ENCODE measurements at regions not wholly inside any gene's neighbourhood (a gene's known extent, or its start where the extent isn't known, plus 50 kb on each side); places are given as distances from the start of the nearest gene placed in this dataset.

DNA sequence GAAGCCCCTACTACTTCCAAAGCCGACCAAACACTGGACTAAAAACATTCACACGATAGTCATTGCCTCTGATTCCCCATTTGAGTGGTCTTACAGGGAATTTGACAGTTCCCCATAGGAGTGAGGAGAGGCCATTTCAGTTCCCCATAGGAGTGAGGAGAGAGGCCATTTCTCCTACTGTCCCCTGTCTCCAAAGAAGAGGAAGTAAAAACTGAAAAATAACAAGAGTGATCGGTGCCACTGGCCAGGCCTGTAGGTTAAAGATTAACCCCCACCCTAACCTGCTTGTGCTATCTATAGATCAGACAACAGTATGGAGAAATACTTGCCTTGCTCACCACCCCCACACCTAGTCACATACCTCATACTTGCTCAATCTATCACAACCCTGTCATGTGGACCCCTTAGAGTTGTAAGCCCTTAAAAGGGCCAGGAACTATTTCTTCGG is 204.0 kb upstream of the MOCS1 start:
- no peak for TF ChIP-seq MIER2 (CRISPR knock-in tag; IDR thresholded peaks at IDR 0.05)
- TF ChIP-seq ZNF670 (CRISPR knock-in tag; IDR thresholded peaks at IDR 0.05; ENCODE audit: borderline replicate concordance): no peak
- no peak for TF ChIP-seq TOE1 (CRISPR knock-in tag; IDR thresholded peaks at IDR 0.05)
- TF ChIP-seq, protein P1, sequence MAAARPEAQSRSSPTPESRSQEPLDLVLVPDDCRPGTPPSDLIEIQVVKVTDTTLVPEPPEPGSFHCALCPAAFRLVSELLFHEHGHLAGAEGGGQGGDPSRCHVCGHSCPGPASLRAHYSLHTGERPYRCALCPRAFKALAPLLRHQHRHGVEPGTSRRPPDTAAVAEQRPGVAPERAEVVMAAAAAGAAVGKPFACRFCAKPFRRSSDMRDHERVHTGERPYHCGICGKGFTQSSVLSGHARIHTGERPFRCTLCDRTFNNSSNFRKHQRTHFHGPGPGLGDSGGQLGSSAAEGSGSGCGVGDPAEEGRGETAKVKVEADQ (CRISPR knock-in tag; IDR thresholded peaks at IDR 0.05; ENCODE audit: borderline replicate concordance): no peak
- TF ChIP-seq ZNF660 (CRISPR knock-in tag; IDR thresholded peaks at IDR 0.05; ENCODE audit: borderline replicate concordance, low read depth): no peak
- TF ChIP-seq RARA (CRISPR knock-in tag; IDR thresholded peaks at IDR 0.05): peak; percentile 39; the same call in 1 of the 2 replicates
- TF ChIP-seq, protein P2, sequence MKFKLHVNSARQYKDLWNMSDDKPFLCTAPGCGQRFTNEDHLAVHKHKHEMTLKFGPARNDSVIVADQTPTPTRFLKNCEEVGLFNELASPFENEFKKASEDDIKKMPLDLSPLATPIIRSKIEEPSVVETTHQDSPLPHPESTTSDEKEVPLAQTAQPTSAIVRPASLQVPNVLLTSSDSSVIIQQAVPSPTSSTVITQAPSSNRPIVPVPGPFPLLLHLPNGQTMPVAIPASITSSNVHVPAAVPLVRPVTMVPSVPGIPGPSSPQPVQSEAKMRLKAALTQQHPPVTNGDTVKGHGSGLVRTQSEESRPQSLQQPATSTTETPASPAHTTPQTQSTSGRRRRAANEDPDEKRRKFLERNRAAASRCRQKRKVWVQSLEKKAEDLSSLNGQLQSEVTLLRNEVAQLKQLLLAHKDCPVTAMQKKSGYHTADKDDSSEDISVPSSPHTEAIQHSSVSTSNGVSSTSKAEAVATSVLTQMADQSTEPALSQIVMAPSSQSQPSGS (CRISPR knock-in tag; IDR thresholded peaks at IDR 0.05): no peak
- TF ChIP-seq NFYC (CRISPR knock-in tag; IDR thresholded peaks at IDR 0.05): no peak
- TF ChIP-seq, protein P3, sequence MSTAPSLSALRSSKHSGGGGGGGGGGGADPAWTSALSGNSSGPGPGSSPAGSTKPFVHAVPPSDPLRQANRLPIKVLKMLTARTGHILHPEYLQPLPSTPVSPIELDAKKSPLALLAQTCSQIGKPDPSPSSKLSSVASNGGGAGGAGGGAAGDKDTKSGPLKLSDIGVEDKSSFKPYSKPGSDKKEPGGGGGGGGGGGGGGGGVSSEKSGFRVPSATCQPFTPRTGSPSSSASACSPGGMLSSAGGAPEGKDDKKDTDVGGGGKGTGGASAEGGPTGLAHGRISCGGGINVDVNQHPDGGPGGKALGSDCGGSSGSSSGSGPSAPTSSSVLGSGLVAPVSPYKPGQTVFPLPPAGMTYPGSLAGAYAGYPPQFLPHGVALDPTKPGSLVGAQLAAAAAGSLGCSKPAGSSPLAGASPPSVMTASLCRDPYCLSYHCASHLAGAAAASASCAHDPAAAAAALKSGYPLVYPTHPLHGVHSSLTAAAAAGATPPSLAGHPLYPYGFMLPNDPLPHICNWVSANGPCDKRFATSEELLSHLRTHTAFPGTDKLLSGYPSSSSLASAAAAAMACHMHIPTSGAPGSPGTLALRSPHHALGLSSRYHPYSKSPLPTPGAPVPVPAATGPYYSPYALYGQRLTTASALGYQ (CRISPR knock-in tag; IDR thresholded peaks at IDR 0.05): 0 out of 2 replicates have a peak, but pooled peaks have one; percentile 44
- TF ChIP-seq ZNF383 (CRISPR knock-in tag; IDR thresholded peaks at IDR 0.05; ENCODE audit: borderline replicate concordance): no peak
- TF ChIP-seq, protein P4, sequence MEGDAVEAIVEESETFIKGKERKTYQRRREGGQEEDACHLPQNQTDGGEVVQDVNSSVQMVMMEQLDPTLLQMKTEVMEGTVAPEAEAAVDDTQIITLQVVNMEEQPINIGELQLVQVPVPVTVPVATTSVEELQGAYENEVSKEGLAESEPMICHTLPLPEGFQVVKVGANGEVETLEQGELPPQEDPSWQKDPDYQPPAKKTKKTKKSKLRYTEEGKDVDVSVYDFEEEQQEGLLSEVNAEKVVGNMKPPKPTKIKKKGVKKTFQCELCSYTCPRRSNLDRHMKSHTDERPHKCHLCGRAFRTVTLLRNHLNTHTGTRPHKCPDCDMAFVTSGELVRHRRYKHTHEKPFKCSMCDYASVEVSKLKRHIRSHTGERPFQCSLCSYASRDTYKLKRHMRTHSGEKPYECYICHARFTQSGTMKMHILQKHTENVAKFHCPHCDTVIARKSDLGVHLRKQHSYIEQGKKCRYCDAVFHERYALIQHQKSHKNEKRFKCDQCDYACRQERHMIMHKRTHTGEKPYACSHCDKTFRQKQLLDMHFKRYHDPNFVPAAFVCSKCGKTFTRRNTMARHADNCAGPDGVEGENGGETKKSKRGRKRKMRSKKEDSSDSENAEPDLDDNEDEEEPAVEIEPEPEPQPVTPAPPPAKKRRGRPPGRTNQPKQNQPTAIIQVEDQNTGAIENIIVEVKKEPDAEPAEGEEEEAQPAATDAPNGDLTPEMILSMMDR (CRISPR knock-in tag; IDR thresholded peaks at IDR 0.05): no peak
- no peak for TF ChIP-seq MYNN (CRISPR knock-in tag; IDR thresholded peaks at IDR 0.05; ENCODE audit: low read depth)
- TF ChIP-seq NBN (conservative IDR thresholded peaks at IDR 0.05): no peak
